Right hindlimb (tissue), 1 donor: ENCODE measurements at regions not wholly inside any gene's neighbourhood (a gene's known extent, or its start where the extent isn't known, plus 50 kb on each side); places are given as distances from the start of the nearest gene placed in this dataset.

Source experiments
- DNase-seq: peaks from one replicate; pipeline ENCODE4 v3.0.0-alpha.2; 2018

- DNase-seq, result no peak
Observed at GRCh38 chr15:25557926-25558325, 119.1 kb upstream of the UBE3A start.

- no peak for DNase-seq
Observed at GRCh38 chr15:25556136-25556535, 117.3 kb upstream of the UBE3A start.

- no peak for DNase-seq
Observed at GRCh38 chr15:25554640-25555039, 115.8 kb upstream of the UBE3A start.

GRCh38 chr15:25548600-25548999, 109.8 kb upstream of the UBE3A start:
- DNase-seq, result no peak

- no peak for DNase-seq
Observed at GRCh38 chr15:25545889-25546288, 107.1 kb upstream of the UBE3A start.

- no peak for DNase-seq
Observed at GRCh38 chr15:25545017-25545416, 106.2 kb upstream of the UBE3A start.

GRCh38 chr15:25544076-25544475, 105.3 kb upstream of the UBE3A start:
- DNase-seq, result no peak

- DNase-seq, result peak; percentile 65
Observed at GRCh38 chr15:25543196-25543595, 104.4 kb upstream of the UBE3A start.

GRCh38 chr15:25541228-25541627, 102.4 kb upstream of the UBE3A start:
- DNase-seq, result no peak

- DNase-seq, result no peak
Observed at GRCh38 chr15:25536801-25537611, 98.2 kb upstream of the UBE3A start.

GRCh38 chr15:25535866-25536265, 97.0 kb upstream of the UBE3A start:
- DNase-seq, result no peak

- no peak for DNase-seq
Observed at GRCh38 chr15:25534293-25534692, 95.5 kb upstream of the UBE3A start.

GRCh38 chr15:25532269-25533140, 93.7 kb upstream of the UBE3A start:
- DNase-seq, result no peak

- no peak for DNase-seq
Observed at GRCh38 chr15:25529774-25530173, 91.0 kb upstream of the UBE3A start.

- no peak for DNase-seq
Observed at GRCh38 chr15:25527118-25527517, 88.3 kb upstream of the UBE3A start.

- no peak for DNase-seq
Observed at GRCh38 chr15:25525741-25526140, 86.9 kb upstream of the UBE3A start.

GRCh38 chr15:25515633-25516032, 76.8 kb upstream of the UBE3A start:
- no peak for DNase-seq

GRCh38 chr15:25514522-25514921, 75.7 kb upstream of the UBE3A start:
- DNase-seq, result no peak

GRCh38 chr15:25512957-25513356, 74.1 kb upstream of the UBE3A start:
- no peak for DNase-seq

GRCh38 chr15:25510146-25510545, 71.3 kb upstream of the UBE3A start:
- DNase-seq, result no peak

GRCh38 chr15:25509703-25510102, 70.9 kb upstream of the UBE3A start:
- no peak for DNase-seq

GRCh38 chr15:25508369-25509002, 69.7 kb upstream of the UBE3A start:
- DNase-seq, result no peak

GRCh38 chr15:25504307-25504706, 65.5 kb upstream of the UBE3A start:
- no peak for DNase-seq
